ENCODE measurements at regions not wholly inside any gene's neighbourhood (a gene's known extent, or its start where the extent isn't known, plus 50 kb on each side); places are given as distances from the start of the nearest gene placed in this dataset.

GRCh38 chr7:94178230-94178629, 174.1 kb upstream of the BET1 start:
- no peak overlapping the region for H3K4me2 ChIP-seq (ENCODE audit: insufficient read depth in 1 of 2, low read depth in 2 of 2, low read length in 2 of 2)
- ChIA-PET CTCF (ENCODE audit: partially characterized antibody) (no interaction called here), POLR2A (ENCODE audit: partially characterized antibody) (interaction anchor here (0.7 kb wide), 1 partner anchor 109 kb away, joined by 3 read pairs; no protein-coding TSS in a partner anchor)
- no peak overlapping the region for H2BK120ac ChIP-seq (replicated peaks; ENCODE audit: low read depth, low read length)
- H4K8ac ChIP-seq (ENCODE audit: extremely low read depth, insufficient read depth, low read length), result no peak overlapping the region
- no peaks in the 10 kb centered on the region; a peak in 1 of 7 replicates for H3K4me1 ChIP-seq (replicated peaks in 1 of 4; ENCODE audit: control insufficient read depth in 3 of 4, insufficient read depth in 4 of 4, low read length in 3 of 4)
- no peak overlapping the region for H3K4ac ChIP-seq (replicated peaks; ENCODE audit: insufficient read length, low read depth, low read length)
- no peaks in the 10 kb centered on the region for H3K9me3 ChIP-seq (ENCODE audit: insufficient read depth in 2 of 2, low read depth in 1 of 2, low read length in 1 of 2)
- peaks cover 0 to 2% (median 0%) of the 10 kb centered on the region in 4 experiments; a peak in 1 of 7 replicates for H3K27me3 ChIP-seq (replicated peaks in 1 of 4; ENCODE audit: control insufficient read depth in 3 of 4, extremely low read depth in 1 of 4, insufficient read depth in 3 of 4, low read length in 3 of 4)
- H3K14ac ChIP-seq (ENCODE audit: insufficient read length), result no peak overlapping the region
- H3K4me3 ChIP-seq (ENCODE audit: extremely low read depth in 1 of 4, insufficient read depth in 2 of 4, low read depth in 3 of 4, low read length in 4 of 4), result no peak overlapping the region
- H4K91ac ChIP-seq (replicated peaks; ENCODE audit: insufficient read length, low read length), result no peak overlapping the region
- no peak overlapping the region for H2BK5ac ChIP-seq (ENCODE audit: low read depth, low read length)
- no peak overlapping the region for H2AK5ac ChIP-seq (ENCODE audit: low read depth, low read length)
- H3K79me1 ChIP-seq (ENCODE audit: low read depth, low read length), result no peaks in the 10 kb centered on the region
- H3K23ac ChIP-seq (ENCODE audit: insufficient read length), result no peak overlapping the region
- H2BK15ac ChIP-seq (ENCODE audit: low read length), result no peak overlapping the region
- H4K20me1 ChIP-seq (replicated peaks in 1 of 2; ENCODE audit: control insufficient read depth in 1 of 2, insufficient read depth in 2 of 2, low read length in 2 of 2), result no peaks in the 10 kb centered on the region
- H3K23me2 ChIP-seq (ENCODE audit: low read depth, low read length), result no peaks in the 10 kb centered on the region
- H2AFZ ChIP-seq (ENCODE audit: low read length), result no peak overlapping the region
- H3K36me3 ChIP-seq (ENCODE audit: control insufficient read depth in 2 of 4, insufficient read depth in 4 of 4, low read length in 3 of 4), result no peaks in the 10 kb centered on the region
- no peak for FAIRE-seq
- no peaks in the 10 kb centered on the region for H3K79me2 ChIP-seq (ENCODE audit: control insufficient read depth in 1 of 2, insufficient read depth in 2 of 2, low read length in 2 of 2)
- H2BK12ac ChIP-seq (ENCODE audit: low read depth, low read length), result no peak overlapping the region
- no peak overlapping the region for H3K56ac ChIP-seq (replicated peaks; ENCODE audit: insufficient read length, low read depth, low read length)
- H3K18ac ChIP-seq (ENCODE audit: extremely low read depth, low read length), result no peak overlapping the region
- H4K5ac ChIP-seq (ENCODE audit: insufficient read length, low read depth, low read length), result no peak overlapping the region
- H3K9ac ChIP-seq (replicated peaks in 1 of 4; ENCODE audit: extremely low read depth in 1 of 4, low read depth in 3 of 4, low read length in 3 of 4), result no peak overlapping the region
- H2BK20ac ChIP-seq (ENCODE audit: low read length), result no peak overlapping the region
- no peak overlapping the region for H3K27ac ChIP-seq (ENCODE audit: low read depth, low read length)
- 92% methylated on average over 3 of the region's 3 CpGs; no CpG with 5 or more reads in 1 of the 2 experiments for WGBS, 2 experiments (ENCODE audit: extremely low coverage in 1 of 2, insufficient coverage in 1 of 2, insufficient read length in 1 of 2, insufficient replicate concordance in 2 of 2, low coverage in 1 of 2, low lambda C conversion rate in 2 of 2, missing lambda C conversion rate in 1 of 2)
- no peak for DNase-seq (ENCODE audit: low read depth in 1 of 2, low spot score in 2 of 2)
- no peak for TF ChIP-seq CHD1 (IDR thresholded peaks at IDR 0.05; ENCODE audit: low read depth, low read length)
- no peak for TF ChIP-seq RBBP5 (IDR thresholded peaks at IDR 0.05; ENCODE audit: borderline replicate concordance, low read depth, low read length)
- TF ChIP-seq EGR1 (IDR thresholded peaks at IDR 0.05; ENCODE audit: borderline replicate concordance, low read depth, low read length), result no peak
- TF ChIP-seq ASH2L (IDR thresholded peaks at IDR 0.05; ENCODE audit: low read length), result no peak
- TF ChIP-seq CREB1 (IDR thresholded peaks at IDR 0.05), result no peak
- no peak for TF ChIP-seq YY1 (IDR thresholded peaks at IDR 0.05; ENCODE audit: low read depth, low read length)
- TF ChIP-seq SIX5 (IDR thresholded peaks at IDR 0.05; ENCODE audit: low read depth, low read length), result no peak
- TF ChIP-seq USF2 (IDR thresholded peaks at IDR 0.05; ENCODE audit: low read length), result no peak
- no peak for TF ChIP-seq SP4 (IDR thresholded peaks at IDR 0.05; ENCODE audit: low read length)
- no peak for TF ChIP-seq ATF2 (IDR thresholded peaks at IDR 0.05; ENCODE audit: low read length)
- no peak for TF ChIP-seq HDAC2 (IDR thresholded peaks at IDR 0.05; ENCODE audit: borderline replicate concordance in 1 of 2, low read depth in 2 of 2, low read length in 2 of 2)
- no peak for TF ChIP-seq NRF1 (IDR thresholded peaks at IDR 0.05; ENCODE audit: low read depth, low read length)
- no peak for TF ChIP-seq CHD2 (IDR thresholded peaks at IDR 0.05; ENCODE audit: low read length)

Measured in H1 (cell line).